T-helper 2 cell treated with Interferon-gamma antibody and Interleukin-4, amounts not matched to agents 100 ng/mL and 5 ng/mL, for 36 hours (primary cell): ENCODE measurements at regions not wholly inside any gene's neighbourhood (a gene's known extent, or its start where the extent isn't known, plus 50 kb on each side); places are given as distances from the start of the nearest gene placed in this dataset.

Experiments
- intact Hi-C: fragments of 100-400 bp; cut with micrococcal nuclease; formaldehyde crosslinking; loops from one replicate; pipeline ENCODE4 v1.15.1; 2023

DNA sequence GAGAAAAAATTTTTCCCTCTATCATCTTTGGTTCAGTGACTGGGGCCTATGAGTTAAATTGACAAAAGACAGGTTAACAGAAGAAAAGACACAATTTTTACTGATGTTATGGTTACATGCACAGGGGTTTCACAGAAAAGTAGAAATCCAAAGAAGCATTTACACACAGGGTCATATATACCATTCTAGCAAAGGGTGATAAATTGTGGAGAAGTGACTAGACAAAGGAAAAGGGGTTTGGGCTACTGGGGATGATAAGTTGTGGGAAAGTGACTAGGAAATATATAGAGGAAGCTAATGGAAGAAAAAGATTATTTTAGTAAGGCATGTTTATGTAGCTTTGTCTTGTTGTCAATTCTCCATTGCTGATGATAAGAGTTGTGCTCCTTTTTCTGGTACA is 276.7 kb upstream of the JARID2 start:
- intact Hi-C loops: no loop called here

DNA sequence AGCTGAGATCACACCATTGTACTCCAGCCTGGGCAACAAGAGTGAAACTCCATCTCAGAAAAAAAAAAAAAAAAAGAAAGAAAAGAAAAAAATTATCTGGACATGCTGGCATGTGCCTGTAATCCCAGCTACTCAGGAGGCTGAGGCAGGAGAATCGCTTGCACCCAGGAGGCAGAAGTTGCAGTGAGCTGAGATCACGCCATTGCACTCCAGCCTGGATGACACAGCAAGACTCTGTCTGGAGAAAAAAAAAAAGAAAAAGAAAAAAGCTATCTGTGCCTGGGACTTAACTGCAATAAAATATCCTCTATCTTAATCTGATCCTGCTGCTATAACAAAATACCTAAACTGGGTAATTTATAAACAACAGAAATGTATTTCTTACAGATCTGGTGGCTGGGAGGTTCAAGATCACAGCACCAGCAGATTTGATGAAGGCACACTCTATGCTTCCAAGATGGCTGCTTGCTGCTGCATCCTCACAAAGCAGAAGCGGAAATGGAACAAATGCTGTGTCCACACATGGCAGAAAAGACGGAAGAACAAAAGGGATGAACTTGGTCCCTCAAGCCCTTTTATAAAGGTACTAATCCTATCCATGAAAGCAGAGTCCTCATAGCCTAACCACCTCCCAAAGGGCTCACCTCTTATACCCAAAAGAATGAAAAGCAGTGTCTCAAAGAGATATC is 273.3 kb upstream of the JARID2 start:
- intact Hi-C loops: no loop called here

DNA sequence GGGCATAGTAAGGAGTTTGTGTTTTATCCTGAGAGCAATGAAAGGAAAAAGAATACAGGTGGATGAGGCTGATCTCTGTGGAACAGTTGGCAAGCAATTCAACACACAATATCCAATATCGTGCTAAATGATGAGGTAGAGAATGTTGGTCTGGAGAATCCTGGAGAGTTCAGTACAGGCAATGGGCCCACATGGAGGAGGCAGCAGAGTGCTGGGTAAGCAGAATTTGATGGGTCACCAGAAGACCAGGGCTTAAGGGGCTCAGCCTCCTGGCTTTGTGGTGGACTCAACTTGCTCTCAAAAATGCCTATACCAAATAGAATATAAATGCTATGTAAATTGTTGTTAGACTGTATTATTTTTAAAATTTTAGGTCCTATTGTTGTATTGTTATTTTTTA is 271.5 kb upstream of the JARID2 start:
- intact Hi-C loops: no loop called here

DNA sequence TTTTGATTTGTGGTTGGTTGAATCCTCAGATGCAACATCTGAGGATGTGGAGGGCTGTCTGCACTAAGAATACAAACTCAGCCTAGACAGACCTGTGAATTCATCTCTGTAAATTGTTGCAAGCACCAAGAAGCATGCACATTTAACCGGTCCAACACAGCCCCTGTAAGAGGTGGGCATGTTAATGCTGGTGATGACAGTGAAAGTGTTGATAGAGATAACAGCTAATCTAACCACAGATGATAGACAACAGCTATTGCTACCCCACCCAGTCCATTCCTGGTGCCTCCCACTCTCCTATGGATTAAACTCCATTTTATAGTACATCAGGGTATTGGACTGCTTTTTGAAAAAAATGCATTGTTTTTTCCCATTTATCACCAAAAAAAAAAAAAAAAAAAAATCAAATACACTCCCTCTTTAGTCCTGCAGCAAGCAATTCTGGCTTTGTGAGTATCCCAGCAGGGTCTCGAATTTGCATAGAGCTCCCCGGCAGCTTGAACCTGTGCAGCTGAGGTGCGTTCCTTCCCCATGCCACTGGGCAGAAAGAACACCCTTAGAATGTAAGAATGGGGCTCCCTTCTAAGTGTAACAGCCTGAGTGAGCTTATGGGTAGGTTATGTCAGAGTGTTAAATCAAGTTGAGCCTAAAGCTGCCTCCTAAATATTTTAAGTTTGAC is 270.9 kb upstream of the JARID2 start:
- intact Hi-C loops: no loop called here

DNA sequence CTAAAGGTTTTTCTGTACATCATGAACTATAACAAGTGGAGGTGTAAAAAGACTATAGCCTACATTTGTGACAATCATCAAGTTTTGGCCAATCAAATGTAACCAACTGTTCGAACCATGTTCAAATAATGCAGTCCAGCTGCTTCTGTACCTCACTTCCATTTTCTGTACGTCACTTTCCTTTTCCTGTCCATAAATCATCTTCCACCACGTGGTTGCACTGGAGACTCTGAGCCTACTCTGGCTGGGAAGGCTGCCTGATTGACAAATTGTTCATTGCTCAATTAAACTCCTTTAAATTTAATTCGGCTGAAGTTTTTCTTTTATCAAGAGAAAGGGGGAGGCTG is 270.4 kb upstream of the JARID2 start:
- intact Hi-C loops: no loop called here

DNA sequence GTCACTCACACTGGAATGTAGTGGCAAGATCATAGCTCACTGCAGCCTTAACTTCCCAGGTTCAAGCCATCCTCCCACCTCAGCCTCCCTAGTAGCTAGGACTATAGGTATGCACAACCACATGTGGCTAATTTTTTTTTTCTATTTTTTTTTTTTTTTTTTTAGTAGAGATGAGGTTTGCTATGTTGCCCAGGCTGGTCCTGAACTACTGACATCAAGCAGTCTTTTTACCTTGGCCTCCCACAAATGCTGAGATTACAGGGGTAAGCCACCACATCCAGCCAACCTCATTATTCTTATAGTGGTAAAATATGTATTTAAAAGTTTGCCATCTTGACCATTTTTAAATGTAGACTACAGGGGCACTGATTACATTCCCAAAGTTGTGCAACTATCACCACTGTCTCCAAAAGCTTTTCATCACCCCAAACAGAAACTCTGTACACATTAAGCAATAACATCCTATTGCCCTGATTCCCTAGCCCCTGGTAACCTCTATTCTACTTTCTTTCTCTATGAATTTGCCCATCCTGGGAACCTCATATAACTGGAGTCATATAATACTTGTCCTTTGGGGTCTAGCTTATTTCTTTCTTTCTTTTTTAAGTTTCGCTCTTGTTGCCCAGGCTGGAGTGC is 268.0 kb upstream of the JARID2 start:
- intact Hi-C loops: no loop called here

DNA sequence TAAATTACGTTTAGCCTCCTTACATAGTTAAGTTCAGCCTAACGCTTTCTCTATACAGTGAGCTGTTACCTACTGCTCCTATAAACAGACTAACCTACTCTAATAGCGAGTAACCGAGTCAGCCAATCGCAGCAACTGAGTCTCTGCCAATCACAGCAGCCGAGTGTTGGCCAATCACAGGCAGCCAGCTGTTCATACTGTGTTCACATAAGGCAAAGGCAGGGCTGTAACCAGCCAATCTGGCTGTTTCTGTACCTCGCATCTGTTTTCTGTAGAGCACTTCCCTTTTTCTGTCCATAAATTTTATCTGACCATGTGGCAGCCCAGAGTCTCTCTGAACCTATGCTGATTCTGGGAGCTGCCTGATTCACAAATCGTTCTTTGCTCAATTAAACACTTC is 263.9 kb upstream of the JARID2 start:
- intact Hi-C loops: loop anchor here (2.0 kb wide), 1 partner anchor 37 kb away; no protein-coding TSS in a partner anchor

DNA sequence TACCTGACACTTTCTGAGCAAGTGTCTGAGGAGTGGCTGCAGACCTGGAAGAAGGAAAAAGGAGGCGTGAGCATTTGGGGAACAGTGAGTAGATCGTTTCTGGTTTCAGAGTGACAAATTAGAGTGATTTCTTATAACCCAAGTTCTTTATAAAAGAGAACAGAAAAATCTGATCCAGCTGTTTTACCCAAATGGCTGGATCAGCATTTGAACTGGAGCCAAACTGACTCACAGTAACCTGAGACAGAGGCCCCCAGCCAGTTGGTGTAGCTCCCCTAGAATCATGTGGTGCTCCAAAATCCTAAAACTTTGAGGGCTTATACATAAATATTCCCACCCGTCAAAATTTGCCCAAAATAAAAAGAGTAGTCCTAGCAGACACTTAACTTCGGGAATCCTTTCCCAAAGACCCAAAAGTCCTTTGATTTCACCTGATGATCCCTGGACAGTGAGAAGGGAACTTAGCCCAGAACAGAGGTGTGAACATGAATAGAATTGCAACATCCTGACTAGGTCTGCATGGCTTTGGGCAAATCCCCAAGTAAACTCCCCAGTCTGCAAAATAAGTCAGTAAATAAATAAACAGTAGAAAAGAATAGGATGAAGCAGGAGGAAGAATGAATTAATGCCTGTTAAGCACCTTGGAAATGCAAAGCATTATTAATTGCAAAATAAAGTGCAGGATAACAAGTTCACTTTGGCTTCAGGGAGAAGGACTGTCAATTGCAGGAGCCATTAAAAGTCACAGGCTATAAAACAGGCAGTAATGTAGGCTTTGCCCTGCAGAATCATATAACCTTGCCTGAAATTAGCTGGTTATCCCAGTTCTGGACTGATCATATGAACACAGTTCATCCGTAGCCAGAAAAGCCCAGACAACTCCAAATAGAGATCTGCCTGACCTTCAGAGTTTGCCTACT is 262.0 kb upstream of the JARID2 start:
- intact Hi-C loops: loop anchor here (2.0 kb wide), 1 partner anchor 39 kb away; no protein-coding TSS in a partner anchor

DNA sequence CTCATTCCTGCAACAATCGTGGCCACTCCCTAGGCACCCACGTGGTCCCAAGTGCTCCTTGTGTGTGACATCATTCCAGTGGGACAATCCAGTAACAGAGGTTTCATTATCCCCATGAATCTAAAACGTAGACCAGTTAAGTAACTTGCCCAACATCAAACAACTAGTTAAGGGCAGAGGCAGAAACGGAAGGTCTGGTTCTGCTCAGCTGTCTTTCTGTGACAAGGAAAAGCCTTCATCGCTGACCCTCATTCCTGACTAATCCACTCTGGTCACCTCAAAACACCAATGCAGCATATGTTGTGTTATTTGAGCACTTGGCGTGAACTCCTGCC is 261.4 kb upstream of the JARID2 start:
- intact Hi-C loops: no loop called here

DNA sequence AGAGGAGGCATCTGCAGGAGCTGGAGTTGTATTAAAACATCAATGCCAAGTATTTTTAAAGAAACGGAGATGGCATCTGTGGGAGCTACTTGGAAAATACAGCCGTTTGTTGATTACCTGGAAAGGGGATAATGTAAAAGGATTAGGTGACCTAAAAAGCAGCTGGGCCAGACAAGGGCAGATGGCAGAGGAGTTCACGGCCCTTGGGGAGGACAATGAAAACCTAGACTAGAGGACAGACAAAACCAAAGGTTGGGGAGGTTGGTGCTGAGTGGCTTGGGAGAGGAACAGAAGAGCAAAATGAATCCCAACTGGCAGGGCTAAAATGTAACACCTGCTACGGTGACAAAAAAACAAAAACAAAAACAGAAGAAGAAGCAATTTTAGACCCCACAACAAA is 260.5 kb upstream of the JARID2 start:
- intact Hi-C loops: no loop called here

DNA sequence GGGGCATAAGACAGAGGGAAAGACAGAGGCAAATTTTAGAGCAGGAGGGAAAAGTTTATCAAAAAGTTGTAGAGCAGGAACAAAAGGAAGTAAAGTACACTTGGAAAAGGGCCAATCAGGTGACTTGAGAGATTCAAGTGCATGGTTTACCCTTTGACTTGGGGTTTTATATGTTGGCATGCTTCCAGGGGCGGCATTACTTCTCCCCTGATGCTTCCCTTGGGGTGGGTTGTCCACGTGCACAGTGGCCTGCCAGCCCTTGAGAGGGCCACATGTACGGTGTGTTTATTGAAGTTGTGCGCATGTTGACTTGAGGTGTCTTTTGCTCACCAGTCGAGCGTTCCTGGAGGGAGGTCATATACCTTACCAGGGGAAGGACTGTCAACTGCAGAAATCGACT is 259.5 kb upstream of the JARID2 start:
- intact Hi-C loops: no loop called here

DNA sequence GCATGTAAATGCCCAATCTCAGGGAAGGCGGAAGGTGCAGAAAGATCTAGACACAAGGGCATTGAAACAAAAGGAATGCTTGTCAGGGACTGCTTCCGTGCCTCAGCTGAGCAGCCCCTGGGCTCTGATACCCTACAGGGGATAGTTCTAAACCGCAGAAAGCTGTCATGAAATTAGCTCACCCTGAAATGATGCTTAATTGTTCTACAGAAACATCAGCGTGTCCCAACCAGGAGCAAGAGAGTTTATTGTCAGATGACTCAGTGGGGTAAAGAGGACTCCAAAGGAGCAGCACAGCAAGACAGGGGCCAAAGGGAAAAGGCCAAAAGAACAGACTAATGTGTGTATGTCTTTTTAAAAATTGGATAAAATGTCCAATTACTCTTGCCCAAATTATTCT is 258.4 kb upstream of the JARID2 start:
- intact Hi-C loops: no loop called here

DNA sequence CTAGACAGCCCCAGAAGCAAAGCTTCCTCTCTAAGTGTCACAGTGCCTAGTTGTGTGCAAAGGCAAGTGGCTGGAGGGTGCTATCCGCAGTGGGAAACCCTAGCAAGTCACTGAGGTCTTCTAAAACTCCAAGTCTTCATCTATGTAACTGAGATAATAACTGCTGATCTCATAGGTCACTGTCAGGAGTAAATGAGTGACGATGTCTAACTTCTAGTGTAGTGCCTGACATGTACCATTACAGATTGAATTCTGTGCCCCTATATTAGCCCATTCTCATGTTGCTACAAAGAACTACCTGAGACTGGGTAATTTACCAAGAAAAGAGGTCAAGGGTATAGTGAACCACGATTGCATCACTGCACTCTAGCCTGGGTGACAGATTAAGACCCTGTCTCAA is 253.5 kb upstream of the JARID2 start:
- intact Hi-C loops: no loop called here

DNA sequence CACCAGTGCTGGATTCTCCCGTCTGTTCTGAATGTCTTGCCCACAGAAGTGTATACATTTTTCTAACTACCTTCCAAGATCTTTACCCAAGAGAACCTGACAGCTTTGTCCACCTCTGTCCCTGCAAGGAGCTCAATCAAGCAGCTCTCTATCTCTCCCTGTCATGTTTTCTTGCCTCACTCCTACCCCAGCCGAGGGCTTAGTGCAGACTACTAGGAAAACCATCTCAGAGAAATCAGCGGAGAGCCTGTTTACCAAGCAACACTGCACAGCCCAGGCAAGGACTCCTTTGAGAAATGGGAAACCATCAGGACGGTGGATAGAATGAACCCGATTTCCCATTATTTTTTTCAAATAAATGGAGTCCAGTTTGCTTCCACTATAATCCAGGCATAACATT is 250.7 kb upstream of the JARID2 start:
- intact Hi-C loops: no loop called here

DNA sequence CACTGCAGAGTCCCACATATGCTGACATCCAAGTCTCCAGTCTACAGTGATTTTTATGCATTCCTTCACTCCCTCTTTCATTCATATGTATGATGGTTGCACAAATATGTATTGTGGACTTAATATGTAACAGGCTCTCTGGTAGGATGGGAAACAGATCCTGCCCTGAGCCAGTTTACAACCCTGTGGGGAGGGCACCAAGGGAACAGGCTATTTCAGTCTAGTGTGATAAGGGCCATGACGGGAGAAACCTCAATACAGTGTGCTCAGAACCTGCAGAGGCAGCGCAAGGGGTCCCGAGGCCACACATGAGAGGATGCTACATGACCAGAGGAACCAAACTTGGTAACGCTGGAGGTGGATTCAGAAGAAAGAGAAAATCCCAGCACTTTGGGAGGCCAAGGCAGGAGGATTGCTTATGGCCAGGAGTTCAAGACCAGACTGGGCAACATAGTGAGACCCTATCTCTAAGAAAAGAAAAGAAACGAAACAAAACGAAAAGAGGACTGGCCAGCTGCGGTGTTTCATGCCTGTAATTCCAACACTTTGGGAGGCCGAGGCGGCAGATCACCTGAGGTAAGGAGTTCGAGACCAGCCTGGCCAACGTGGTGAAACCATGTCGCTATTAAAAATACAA is 249.8 kb upstream of the JARID2 start:
- intact Hi-C loops: no loop called here

DNA sequence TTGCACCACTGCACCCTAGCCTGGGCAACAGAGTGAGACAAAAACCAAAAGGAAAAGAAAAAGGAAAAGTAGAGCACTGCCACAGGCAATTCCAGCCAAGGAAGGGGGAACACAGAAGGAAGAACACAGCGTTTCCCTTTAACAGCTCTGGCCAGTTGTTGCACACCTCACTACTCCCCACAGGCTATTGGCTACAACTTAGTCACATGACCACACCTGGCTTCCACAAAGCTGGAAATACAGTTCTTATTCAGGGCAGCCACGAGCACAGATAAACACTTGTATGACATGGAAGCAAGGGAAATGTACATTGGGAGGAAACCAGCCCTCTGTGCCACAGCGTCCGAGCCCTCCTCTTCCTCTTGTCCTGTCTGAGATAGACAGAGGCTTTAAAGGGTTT is 249.0 kb upstream of the JARID2 start:
- intact Hi-C loops: no loop called here

DNA sequence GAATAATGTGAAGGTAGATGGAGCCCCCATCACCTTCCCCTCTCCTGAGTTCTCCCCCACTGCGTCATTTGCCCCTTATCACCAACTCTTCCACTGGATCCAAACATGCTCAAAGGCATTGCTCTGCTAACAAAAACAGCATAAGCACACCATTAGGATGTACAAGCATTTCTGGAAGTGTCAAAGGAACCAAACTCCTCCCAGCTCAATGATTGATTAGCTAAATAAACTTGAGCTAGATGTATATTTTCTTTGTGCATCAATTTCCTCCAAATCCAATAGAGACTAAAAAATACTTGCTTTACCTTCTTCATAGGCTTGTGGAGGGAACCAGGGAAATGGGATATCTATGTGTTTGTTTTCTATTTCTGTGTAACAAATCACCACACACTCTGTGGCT is 248.4 kb upstream of the JARID2 start:
- intact Hi-C loops: no loop called here

DNA sequence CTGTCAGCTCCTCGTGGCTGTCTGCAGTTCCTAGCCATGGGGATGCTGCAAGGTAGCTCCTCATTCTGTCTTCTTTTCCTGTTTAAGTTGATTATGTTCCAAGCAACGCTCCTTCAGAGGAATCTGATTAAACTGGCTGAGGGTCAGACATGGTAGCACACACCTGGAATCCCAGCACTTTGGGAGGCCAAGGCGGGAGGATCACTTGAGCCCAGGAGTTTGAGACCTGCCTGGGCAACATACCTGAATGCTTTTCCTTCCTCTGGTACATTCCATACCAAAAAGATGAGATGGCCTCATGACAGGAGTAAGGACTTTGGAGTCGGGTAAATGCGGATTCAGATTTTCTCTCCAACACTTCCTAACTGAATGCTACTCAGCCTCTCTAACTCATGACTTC is 246.8 kb upstream of the JARID2 start:
- intact Hi-C loops: no loop called here

DNA sequence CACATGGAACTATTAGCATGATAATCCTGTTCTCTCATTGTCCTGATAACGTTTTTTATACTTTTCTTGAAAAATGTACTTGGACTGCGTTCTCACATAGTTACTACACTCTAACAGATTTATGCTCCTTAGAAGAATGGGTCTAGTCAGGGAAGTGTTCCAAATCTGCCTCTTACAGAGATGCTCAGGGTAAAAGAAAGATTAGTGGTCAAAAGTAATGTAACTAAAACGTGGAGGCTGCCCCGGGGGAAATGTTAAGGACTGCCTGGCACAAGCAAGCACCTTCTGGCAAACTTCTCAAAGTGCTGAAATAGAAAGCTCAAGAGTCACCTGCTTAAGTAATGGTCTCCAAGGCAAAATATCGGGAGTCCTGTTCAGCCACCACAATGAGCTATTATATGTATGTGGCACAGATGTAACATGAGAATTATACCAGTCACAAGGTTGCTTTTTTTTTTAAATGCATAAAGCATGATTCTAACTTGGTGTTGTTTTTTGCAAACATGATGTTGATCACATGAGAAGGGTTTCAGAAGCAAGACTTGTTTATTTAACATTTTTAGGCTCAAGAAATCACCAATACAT is 244.5 kb upstream of the JARID2 start:
- intact Hi-C loops: no loop called here

DNA sequence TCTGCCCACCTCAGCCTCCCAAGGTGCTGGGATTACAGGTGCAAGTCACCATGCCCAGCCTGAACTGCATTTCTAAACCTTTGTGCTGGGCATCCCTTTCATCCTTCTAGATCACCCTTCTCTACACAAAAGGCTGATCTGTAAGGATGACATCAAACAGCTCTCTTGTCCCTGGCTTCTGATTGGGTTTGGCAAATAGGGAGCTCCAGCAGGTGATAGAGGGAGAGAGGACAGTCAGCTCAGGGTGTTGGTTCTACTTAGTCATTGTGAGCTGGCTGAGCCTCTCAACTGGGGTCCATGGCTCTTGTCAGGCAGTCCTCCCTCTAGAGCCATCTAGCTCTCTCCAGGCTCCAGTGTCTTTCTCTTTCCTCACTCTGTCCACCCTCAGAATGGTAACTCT is 237.6 kb upstream of the JARID2 start:
- intact Hi-C loops: no loop called here

DNA sequence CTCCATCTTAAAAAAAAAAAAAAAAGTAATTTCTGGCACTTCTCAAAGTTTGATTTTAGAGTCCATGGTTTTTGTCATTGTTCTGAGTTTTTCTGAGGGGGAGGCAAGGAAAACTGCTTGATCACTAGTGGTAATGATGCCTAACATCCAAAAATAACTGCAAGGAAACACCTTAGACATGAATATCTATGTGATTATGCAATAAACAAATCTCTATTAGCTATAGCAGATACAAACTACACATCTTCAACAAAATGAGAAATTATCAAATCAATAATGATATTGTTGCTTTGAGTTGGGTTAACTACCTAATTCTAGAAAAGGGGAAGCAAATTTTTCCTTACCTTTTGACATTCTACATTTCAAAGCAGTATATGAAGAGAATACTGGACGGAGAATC is 230.9 kb upstream of the JARID2 start:
- intact Hi-C loops: no loop called here
